A673 (cell line): ENCODE measurements at regions not wholly inside any gene's neighbourhood (a gene's known extent, or its start where the extent isn't known, plus 50 kb on each side); places are given as distances from the start of the nearest gene placed in this dataset.

Experiments used
- BruUV-seq: library from RNA; stranded (reverse); fragments of 400-500 nt; replicated peaks from 2 replicates; lab custom pipeline; 2021; lab: Mats Ljungman, UMichigan
- CTCF ChIA-PET: fragments of 300-600 bp; sonication (Branson Sonifier 250); formaldehyde crosslinking; loops from one replicate; lab custom pipeline; 2022; ENCODE audit warnings: antibody characterized with exemption; lab: Charles Lee
- POLR2A ChIA-PET: fragments of 300-600 bp; sonication (Branson Sonifier 250); formaldehyde crosslinking; loops from one replicate; lab custom pipeline; 2022; ENCODE audit warnings: antibody characterized with exemption; ENCODE audit not compliant: low non-redundant PET; lab: Charles Lee
- DNase-seq: peaks from one replicate; pipeline ENCODE4 v3.0.0-alpha.2; 2015; ENCODE audit warnings: low spot score
- H3K27ac ChIP-seq: fragments of 200-600 bp; sonication (generic); 2 replicates; pipeline ENCODE4 v1.5.1; 2016; ENCODE audit warnings: mixed run types, low read depth, mild to moderate bottlenecking, mixed read lengths, antibody characterized with exemption, low read length; ENCODE audit not compliant: poor library complexity, severe bottlenecking
- H3K27me3 ChIP-seq: fragments of 200-600 bp; sonication (generic); replicated peaks from 2 replicates; pipeline ENCODE4 v1.6.1; 2017; ENCODE audit warnings: mixed run types, low read depth, mild to moderate bottlenecking, mixed read lengths, antibody characterized with exemption, low read length; ENCODE audit not compliant: insufficient read depth, poor library complexity
- H3K36me3 ChIP-seq: fragments of 200-600 bp; sonication (generic); 2 replicates; pipeline ENCODE4 v1.6.1; 2016; ENCODE audit warnings: mixed run types, mild to moderate bottlenecking, mixed read lengths, antibody characterized with exemption, low read length; ENCODE audit not compliant: insufficient read depth, poor library complexity, severe bottlenecking
- H3K4me1 ChIP-seq: fragments of 200-600 bp; sonication (generic); 2 replicates; pipeline ENCODE4 v1.6.1; 2017; ENCODE audit warnings: mixed run types, mild to moderate bottlenecking, mixed read lengths, antibody characterized with exemption, low read length; ENCODE audit not compliant: insufficient read depth, poor library complexity, severe bottlenecking
- H3K4me3 ChIP-seq: fragments of 200-600 bp; sonication (generic); 2 replicates; pipeline ENCODE4 v1.5.1; 2016; ENCODE audit warnings: low read depth, mixed run types, mild to moderate bottlenecking, mixed read lengths, low read length; ENCODE audit not compliant: poor library complexity, severe bottlenecking
- H3K9me3 ChIP-seq: fragments of 200-600 bp; sonication (generic); 2 replicates; pipeline ENCODE4 v1.6.1; 2016; ENCODE audit warnings: mixed run types, low read depth, mild to moderate bottlenecking, mixed read lengths, antibody characterized with exemption, low read length; ENCODE audit not compliant: poor library complexity, severe bottlenecking
- EZH2 ChIP-seq: fragments of 200-600 bp; sonication (generic); IDR thresholded peaks from 2 replicates; pipeline ENCODE4 v1.6.1; 2017; ENCODE audit warnings: borderline replicate concordance, low read depth, mild to moderate bottlenecking, mixed read lengths, antibody characterized with exemption, low read length; ENCODE audit not compliant: poor library complexity, severe bottlenecking
- intact Hi-C: fragments of 100-400 bp; cut with micrococcal nuclease; formaldehyde crosslinking; loops from one replicate; pipeline ENCODE4 v1.10.0; 2022; ENCODE audit not compliant: unreplicated experiment
- TF ChIP-seq, protein P1 (sequence below): fragments of 300-800, 200-600 bp; sonication (generic); conservative IDR thresholded peaks from 2 replicates; pipeline ENCODE4 v1.5.1; 2017; ENCODE audit warnings: low read depth, mild to moderate bottlenecking, antibody characterized with exemption, low read length, moderate library complexity, mixed read lengths

DNA sequence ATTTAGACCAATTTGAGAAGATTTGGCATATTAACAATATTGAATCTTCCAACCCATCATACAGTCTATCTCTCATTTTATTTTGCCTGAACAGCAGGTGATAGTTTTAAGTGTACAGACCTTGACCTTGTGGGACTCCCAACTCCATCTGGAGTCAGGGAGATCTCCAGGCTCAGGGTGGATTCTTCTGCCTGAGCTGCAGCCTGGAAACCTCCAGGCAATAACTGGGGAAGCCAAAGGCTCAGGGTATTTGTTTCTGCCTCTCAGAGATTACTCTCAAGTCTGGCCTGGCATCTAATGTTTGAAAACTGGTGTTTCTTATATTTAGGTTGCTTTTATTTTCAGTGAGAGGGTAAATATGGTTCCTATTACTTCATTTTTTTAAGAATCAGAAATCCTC, 102.1 kb upstream of the C1QTNF9B start:
- H3K4me3 ChIP-seq: no peak overlapping the region
- H3K4me1 ChIP-seq: no peaks in the 10 kb centered on the region
- no peak for DNase-seq
- no peaks in the 10 kb centered on the region for H3K36me3 ChIP-seq
- H3K9me3 ChIP-seq: no peaks in the 10 kb centered on the region
- H3K27ac ChIP-seq: no peak overlapping the region
- no peak for TF ChIP-seq EZH2
- TF ChIP-seq, protein P1, sequence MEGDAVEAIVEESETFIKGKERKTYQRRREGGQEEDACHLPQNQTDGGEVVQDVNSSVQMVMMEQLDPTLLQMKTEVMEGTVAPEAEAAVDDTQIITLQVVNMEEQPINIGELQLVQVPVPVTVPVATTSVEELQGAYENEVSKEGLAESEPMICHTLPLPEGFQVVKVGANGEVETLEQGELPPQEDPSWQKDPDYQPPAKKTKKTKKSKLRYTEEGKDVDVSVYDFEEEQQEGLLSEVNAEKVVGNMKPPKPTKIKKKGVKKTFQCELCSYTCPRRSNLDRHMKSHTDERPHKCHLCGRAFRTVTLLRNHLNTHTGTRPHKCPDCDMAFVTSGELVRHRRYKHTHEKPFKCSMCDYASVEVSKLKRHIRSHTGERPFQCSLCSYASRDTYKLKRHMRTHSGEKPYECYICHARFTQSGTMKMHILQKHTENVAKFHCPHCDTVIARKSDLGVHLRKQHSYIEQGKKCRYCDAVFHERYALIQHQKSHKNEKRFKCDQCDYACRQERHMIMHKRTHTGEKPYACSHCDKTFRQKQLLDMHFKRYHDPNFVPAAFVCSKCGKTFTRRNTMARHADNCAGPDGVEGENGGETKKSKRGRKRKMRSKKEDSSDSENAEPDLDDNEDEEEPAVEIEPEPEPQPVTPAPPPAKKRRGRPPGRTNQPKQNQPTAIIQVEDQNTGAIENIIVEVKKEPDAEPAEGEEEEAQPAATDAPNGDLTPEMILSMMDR: no peak
- no peaks in the 10 kb centered on the region for H3K27me3 ChIP-seq
- BruUV-seq: no TSS peak
- POLR2A ChIA-PET: no interaction called here
- intact Hi-C loops: no loop called here
- CTCF ChIA-PET: no interaction called here

DNA sequence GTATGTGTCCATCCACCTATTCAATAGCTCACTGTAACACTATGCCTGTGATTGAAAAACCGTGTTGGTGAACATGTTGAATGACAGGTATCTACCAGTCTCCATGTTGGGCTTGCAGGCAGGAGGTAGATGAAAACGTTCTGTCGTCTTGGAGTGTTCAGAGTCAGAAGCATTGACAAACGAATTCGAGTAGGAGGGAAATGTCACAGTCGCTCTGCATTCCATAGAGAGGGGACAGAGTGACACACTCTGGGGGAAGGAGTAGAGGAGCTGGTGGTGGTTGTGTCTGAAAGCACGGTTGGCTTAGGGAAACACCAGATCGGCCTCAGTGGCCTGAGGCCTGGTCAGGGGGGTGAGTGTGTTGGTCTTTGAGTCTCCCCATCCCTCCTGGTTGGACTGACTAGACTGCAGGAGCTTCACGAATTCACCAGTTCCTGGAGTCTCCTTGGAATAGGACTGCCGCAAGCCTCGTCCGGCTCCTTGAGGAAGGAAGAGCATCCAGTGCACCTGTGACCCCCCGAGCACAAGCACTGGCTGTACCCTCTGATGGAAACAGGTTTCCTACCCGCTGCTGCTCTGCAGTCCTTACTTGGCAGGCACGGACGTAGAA, 105.0 kb upstream of the C1QTNF9B start:
- Histone ChIP-seq H3K4me3 (no peak overlapping the region), H3K27me3 (no peaks in the 10 kb centered on the region), H3K9me3 (no peaks in the 10 kb centered on the region), H3K27ac (no peak overlapping the region), H3K4me1 (no peaks in the 10 kb centered on the region), H3K36me3 (no peaks in the 10 kb centered on the region)
- no TSS peak for BruUV-seq
- intact Hi-C loops: no loop called here
- POLR2A ChIA-PET: no interaction called here
- TF ChIP-seq EZH2: no peak
- TF ChIP-seq, protein P1: no peak
- CTCF ChIA-PET: no interaction called here
- no peak for DNase-seq

DNA sequence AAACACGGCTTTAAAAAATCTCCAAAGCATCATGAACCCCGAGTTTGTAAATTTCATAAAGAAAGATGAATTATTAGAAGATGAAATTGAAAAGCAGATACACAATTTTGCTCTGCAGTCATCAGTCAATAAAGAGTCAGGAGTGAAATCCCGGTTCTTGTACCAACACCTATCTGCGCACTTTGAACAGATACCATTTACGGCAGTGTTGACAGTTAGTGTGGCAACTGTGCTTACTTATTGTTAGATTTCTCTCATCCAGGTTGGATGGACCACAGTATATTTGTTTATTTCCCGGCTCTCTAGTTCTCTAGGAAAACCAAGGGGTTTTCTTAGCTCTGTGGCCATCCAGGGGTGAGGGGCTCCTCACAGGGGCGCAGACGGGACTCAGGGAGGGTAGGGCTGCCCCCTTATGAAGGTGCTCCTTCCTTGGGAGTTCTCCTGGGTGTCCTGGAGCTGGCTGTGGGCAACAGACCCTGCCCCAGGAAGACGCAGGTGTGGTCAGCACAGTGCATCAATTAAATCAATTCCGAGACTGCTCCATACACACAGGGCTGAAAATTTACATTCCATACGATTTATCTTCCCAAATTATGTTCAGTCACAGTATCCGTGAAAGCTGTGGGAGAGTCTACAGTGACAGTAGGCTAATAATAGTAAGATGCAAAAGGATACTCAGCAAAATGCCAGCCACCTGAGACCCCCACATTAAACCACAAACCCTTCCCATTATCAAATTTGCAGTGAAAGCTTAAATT, 107.0 kb upstream of the C1QTNF9B start:
- Histone ChIP-seq H3K4me1 (no peaks in the 10 kb centered on the region), H3K36me3 (no peaks in the 10 kb centered on the region), H3K4me3 (no peak overlapping the region), H3K9me3 (no peaks in the 10 kb centered on the region), H3K27ac (no peak overlapping the region), H3K27me3 (no peaks in the 10 kb centered on the region)
- intact Hi-C loops: no loop called here
- ChIA-PET POLR2A (no interaction called here), CTCF (no interaction called here)
- no peak for TF ChIP-seq EZH2
- TF ChIP-seq, protein P1: no peak
- no TSS peak for BruUV-seq
- no peak for DNase-seq
